Endothelial cell of umbilical vein (primary cell): ENCODE measurements at regions not wholly inside any gene's neighbourhood (a gene's known extent, or its start where the extent isn't known, plus 50 kb on each side); places are given as distances from the start of the nearest gene placed in this dataset.

Experiments used
- CTCF ChIP-seq, 2 donors: IDR thresholded peaks; 1 replicate in 1 of 2; 2 replicates in 1 of 2; pipeline ENCODE4 v1.5.1; 2011; ENCODE audit warnings: low read length in 2 of 2, mild to moderate bottlenecking in 2 of 2, moderate library complexity in 2 of 2, control low read depth in 1 of 2, inconsistent platforms in 1 of 2, low read depth in 1 of 2; ENCODE audit not compliant: insufficient read depth in 1 of 2; ENCODE audit errors: extremely low read depth in 1 of 2
- MYC ChIP-seq: IDR thresholded peaks from one replicate; pipeline ENCODE4 v1.6.1; 2011; ENCODE audit warnings: mild to moderate bottlenecking, low read depth, low read length

- TF ChIP-seq CTCF (IDR thresholded peaks at IDR 0.05; ENCODE audit: extremely low read depth in 1 of 2, insufficient read depth in 1 of 2, low read depth in 1 of 2, low read length in 2 of 2) (no peak), MYC (no peak)
These were observed 987.9 kb downstream of the CCSER2 start for GRCh38 chr10:85316276-85316675.
